ENCODE measurements at regions not wholly inside any gene's neighbourhood (a gene's known extent, or its start where the extent isn't known, plus 50 kb on each side); places are given as distances from the start of the nearest gene placed in this dataset.

GRCh38 chr10:130867446-130868194 lies 443.9 kb downstream of the TCERG1L start:
- H3K9me3 ChIP-seq, result no peaks in the 10 kb centered on the region
- no peaks in the 10 kb centered on the region for H3K27me3 ChIP-seq
- no peak overlapping the region for H3K4me3 ChIP-seq (ENCODE audit: low read depth in 1 of 2, low read length in 1 of 2)
- H3K27ac ChIP-seq, result no peak overlapping the region
- no peaks in the 10 kb centered on the region for H3K36me3 ChIP-seq
- no peaks in the 10 kb centered on the region for H3K4me1 ChIP-seq (ENCODE audit: control insufficient read depth in 1 of 2, insufficient read depth in 1 of 2, low read depth in 1 of 2, low read length in 1 of 2)
- TF ChIP-seq CTCF (IDR thresholded peaks at IDR 0.05), result no peak

DNA sequence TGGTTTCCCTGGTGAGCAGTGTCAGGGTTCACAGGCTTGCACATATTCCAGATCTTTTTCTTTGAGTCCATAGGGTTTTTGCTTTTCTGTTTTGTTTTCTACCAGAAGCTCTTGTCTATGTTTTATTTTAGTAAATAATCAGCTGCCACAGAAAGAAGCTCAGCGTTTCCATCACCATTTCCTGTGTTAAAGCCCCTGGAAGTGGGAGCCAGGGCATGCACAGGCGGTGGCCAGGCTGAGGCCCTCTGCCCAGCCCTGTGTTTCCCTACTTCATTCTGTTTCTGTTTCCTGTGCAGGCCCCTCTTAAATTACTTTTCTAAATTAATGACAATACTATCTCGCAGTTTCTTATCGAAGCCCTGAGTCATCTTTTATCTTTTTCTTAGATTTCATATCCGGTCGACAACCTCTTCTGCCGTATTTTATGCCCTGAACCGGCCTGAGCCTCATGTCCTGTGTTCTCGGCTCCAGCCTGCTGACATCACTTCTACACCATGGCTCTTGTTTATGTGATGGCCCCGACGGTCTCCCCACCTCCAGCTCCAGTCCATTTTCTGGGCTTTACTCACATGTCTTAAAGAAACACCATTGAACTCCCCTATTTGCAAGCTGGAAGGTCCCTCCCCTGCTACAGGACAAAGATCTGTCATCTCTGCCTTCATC lies 442.2 kb downstream of the TCERG1L start:
- Histone ChIP-seq H3K9me3 (no peaks in the 10 kb centered on the region), H3K4me3 (ENCODE audit: low read depth in 1 of 2, low read length in 1 of 2) (no peak overlapping the region), H3K27me3 (no peaks in the 10 kb centered on the region), H3K27ac (no peak overlapping the region), H3K36me3 (no peaks in the 10 kb centered on the region), H3K4me1 (ENCODE audit: control insufficient read depth in 1 of 2, insufficient read depth in 1 of 2, low read depth in 1 of 2, low read length in 1 of 2) (no peaks in the 10 kb centered on the region)
- no peak for TF ChIP-seq CTCF (IDR thresholded peaks at IDR 0.05)

GRCh38 chr10:130871406-130871805 lies 440.1 kb downstream of the TCERG1L start:
- Histone ChIP-seq H3K4me1 (ENCODE audit: control insufficient read depth in 1 of 2, insufficient read depth in 1 of 2, low read depth in 1 of 2, low read length in 1 of 2) (no peaks in the 10 kb centered on the region), H3K4me3 (ENCODE audit: low read depth in 1 of 2, low read length in 1 of 2) (no peak overlapping the region), H3K9me3 (no peaks in the 10 kb centered on the region), H3K36me3 (no peaks in the 10 kb centered on the region), H3K27me3 (no peaks in the 10 kb centered on the region), H3K27ac (no peak overlapping the region)
- TF ChIP-seq CTCF (IDR thresholded peaks at IDR 0.05), result no peak

DNA sequence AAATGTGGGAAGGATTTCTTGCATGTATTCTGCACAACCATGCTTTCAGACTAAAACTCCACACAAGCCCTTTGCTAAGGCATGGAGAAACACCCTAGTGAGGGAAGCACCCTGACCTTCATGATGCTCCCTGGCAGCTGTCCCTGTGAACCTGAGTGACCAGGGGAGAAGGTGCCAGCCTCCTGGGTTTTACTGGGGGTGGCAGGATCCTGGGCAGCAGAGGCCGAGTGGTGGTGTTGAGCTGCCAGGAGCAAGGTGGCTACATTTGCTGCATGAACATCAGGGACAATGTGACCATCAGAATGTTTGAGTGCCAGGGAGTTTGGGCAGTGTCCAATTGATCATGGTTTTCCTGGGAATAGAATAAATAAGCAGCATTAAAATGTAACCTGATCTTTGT lies 437.9 kb downstream of the TCERG1L start:
- Histone ChIP-seq H3K36me3 (no peaks in the 10 kb centered on the region), H3K27me3 (no peaks in the 10 kb centered on the region), H3K9me3 (no peaks in the 10 kb centered on the region), H3K4me1 (ENCODE audit: control insufficient read depth in 1 of 2, insufficient read depth in 1 of 2, low read depth in 1 of 2, low read length in 1 of 2) (no peaks in the 10 kb centered on the region), H3K4me3 (ENCODE audit: low read depth in 1 of 2, low read length in 1 of 2) (no peak overlapping the region), H3K27ac (no peak overlapping the region)
- TF ChIP-seq CTCF (IDR thresholded peaks at IDR 0.05), result no peak

DNA sequence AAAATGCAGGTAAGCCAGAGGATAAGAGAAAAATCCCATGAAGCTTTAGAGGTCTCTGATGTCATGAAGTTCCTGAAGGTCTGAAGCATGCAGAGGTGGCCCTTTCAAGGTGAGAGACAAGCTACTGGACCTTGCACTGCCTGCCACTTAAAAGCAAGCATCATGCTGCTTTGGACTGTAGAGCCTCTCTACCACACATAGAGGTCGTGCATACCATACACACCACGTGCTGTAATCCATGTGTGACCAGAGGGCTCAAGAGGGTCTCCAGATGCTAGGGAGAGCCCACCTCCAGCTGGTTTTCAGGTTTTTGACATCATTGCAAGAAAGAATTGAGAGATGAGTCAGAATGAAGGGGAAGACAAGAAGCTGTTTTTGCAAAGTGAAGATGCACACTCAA lies 436.4 kb downstream of the TCERG1L start:
- Histone ChIP-seq H3K27ac (no peak overlapping the region), H3K27me3 (no peaks in the 10 kb centered on the region), H3K36me3 (no peaks in the 10 kb centered on the region), H3K4me3 (ENCODE audit: low read depth in 1 of 2, low read length in 1 of 2) (no peak overlapping the region), H3K9me3 (no peaks in the 10 kb centered on the region), H3K4me1 (ENCODE audit: control insufficient read depth in 1 of 2, insufficient read depth in 1 of 2, low read depth in 1 of 2, low read length in 1 of 2) (no peaks in the 10 kb centered on the region)
- TF ChIP-seq CTCF (IDR thresholded peaks at IDR 0.05), result no peak
